Mesendoderm (in vitro differentiated cells): ENCODE measurements at regions not wholly inside any gene's neighbourhood (a gene's known extent, or its start where the extent isn't known, plus 50 kb on each side); places are given as distances from the start of the nearest gene placed in this dataset.
A peak's percentile ranks its signal among the peaks of the same experiment; 100 is the strongest.

ENCODE experiments used
- DNase-seq: peaks from one replicate; pipeline ENCODE4 v3.0.0; 2013
- H2AK5ac ChIP-seq: 2 replicates; pipeline ENCODE4 v1.6.1; 2013; ENCODE audit warnings: low read length, inconsistent platforms
- H2BK120ac ChIP-seq: 2 replicates; pipeline ENCODE4 v1.6.1; 2013; ENCODE audit warnings: low read depth, mild to moderate bottlenecking, low read length, moderate library complexity, mixed read lengths
- H2BK15ac ChIP-seq: replicated peaks from 2 replicates; pipeline ENCODE4 v1.6.1; 2013; ENCODE audit warnings: low read depth, mild to moderate bottlenecking, moderate library complexity
- H2BK5ac ChIP-seq: 2 replicates; pipeline ENCODE4 v1.6.1; 2013; ENCODE audit warnings: low read length, inconsistent platforms
- H3K18ac ChIP-seq: 2 replicates; pipeline ENCODE4 v1.6.1; 2013; ENCODE audit warnings: mild to moderate bottlenecking, low read length, mixed read lengths
- H3K23ac ChIP-seq: one replicate; pipeline ENCODE4 v1.6.1; 2013; ENCODE audit warnings: low read length
- H3K27ac ChIP-seq: 2 replicates; pipeline ENCODE4 v1.5.1; 2013; ENCODE audit warnings: low read depth, mild to moderate bottlenecking, inconsistent platforms, low read length, moderate library complexity
- H3K27me3 ChIP-seq: 2 replicates; pipeline ENCODE4 v1.6.1; 2013; ENCODE audit warnings: low read length, control low read depth, mild to moderate bottlenecking, inconsistent platforms; ENCODE audit not compliant: insufficient read depth, poor library complexity
- H3K36me3 ChIP-seq: 2 replicates; pipeline ENCODE4 v1.6.1; 2013; ENCODE audit warnings: low read length, inconsistent platforms; ENCODE audit not compliant: control insufficient read depth, insufficient read depth
- H3K4ac ChIP-seq: one replicate; pipeline ENCODE4 v1.6.1; 2013; ENCODE audit warnings: low read depth, mild to moderate bottlenecking, low read length, moderate library complexity
- H3K4me1 ChIP-seq: 2 replicates; pipeline ENCODE4 v1.6.1; 2013; ENCODE audit warnings: low read depth, low read length, inconsistent platforms; ENCODE audit not compliant: control insufficient read depth
- H3K4me2 ChIP-seq: 2 replicates; pipeline ENCODE4 v1.6.1; 2013; ENCODE audit warnings: low read length
- H3K4me3 ChIP-seq: 2 replicates; pipeline ENCODE4 v1.5.1; 2013; ENCODE audit warnings: mild to moderate bottlenecking, low read length
- H3K56ac ChIP-seq: one replicate; pipeline ENCODE4 v1.6.1; 2013; ENCODE audit warnings: low read length
- H3K79me1 ChIP-seq: 2 replicates; pipeline ENCODE4 v1.6.1; 2013; ENCODE audit warnings: low read length, inconsistent platforms
- H3K79me2 ChIP-seq: 2 replicates; pipeline ENCODE4 v1.6.1; 2013; ENCODE audit warnings: mild to moderate bottlenecking, low read length; ENCODE audit not compliant: control insufficient read depth, insufficient read depth
- H3K9ac ChIP-seq: 2 replicates; pipeline ENCODE4 v1.6.1; 2013; ENCODE audit warnings: low read length, inconsistent platforms
- H4K5ac ChIP-seq: one replicate; pipeline ENCODE4 v1.6.1; 2013; ENCODE audit warnings: low read length
- H4K8ac ChIP-seq: one replicate; pipeline ENCODE4 v1.6.1; 2013; ENCODE audit warnings: low read depth, mild to moderate bottlenecking, control low read depth, low read length, moderate library complexity
- WGBS: extraction: QIAGEN DNeasy Blood & Tissue Kit; methylation state at CpG from one replicate; pipeline ENCODE4 v1.1.7; 2013; ENCODE audit warnings: low lambda C conversion rate, missing lambda C conversion rate; ENCODE audit not compliant: insufficient coverage; ENCODE audit errors: extremely low coverage; 5-methylcytosine and 5-hydroxymethylcytosine counted together

- Histone ChIP-seq H3K27me3 (peaks cover 40% of the 10 kb centered on the region), H2BK15ac (no peak overlapping the region)
These were observed 600.7 kb upstream of the SGCD start for GRCh38 chr5:155726267-155726666.

GRCh38 chr5:155727512-155728145, 599.3 kb upstream of the SGCD start:
- peak; percentile 20 for DNase-seq
- Histone ChIP-seq H3K36me3 (no peaks in the 10 kb centered on the region), H3K4me1 (no peaks in the 10 kb centered on the region), H2BK5ac (no peak overlapping the region), H3K79me1 (no peaks in the 10 kb centered on the region), H2AK5ac (no peak overlapping the region), H4K5ac (no peak overlapping the region), H3K27ac (no peak overlapping the region), H3K56ac (no peak overlapping the region), H3K18ac (no peak overlapping the region), H3K23ac (no peak overlapping the region), H2BK120ac (no peak overlapping the region), H3K4me2 (peak overlapping the region; percentile 71), H3K4me3 (no peak overlapping the region), H3K9ac (no peak overlapping the region), H4K8ac (no peak overlapping the region), H2BK15ac (no peak overlapping the region), H3K4ac (no peak overlapping the region), H3K27me3 (peaks cover 54% of the 10 kb centered on the region), H3K79me2 (no peaks in the 10 kb centered on the region)
- WGBS = no CpG with 5 or more reads among the region's 36 CpGs

More at GRCh38 chr5:155726267-155726666, 600.7 kb upstream of the SGCD start:
- H3K4me1 ChIP-seq = no peaks in the 10 kb centered on the region
- H3K4me2 ChIP-seq = no peak overlapping the region
- H4K8ac ChIP-seq = no peak overlapping the region
- H3K79me1 ChIP-seq = no peaks in the 10 kb centered on the region
- DNase-seq = peak; percentile 57
- H3K4me3 ChIP-seq = no peak overlapping the region
- no peak overlapping the region for H3K27ac ChIP-seq
- no peak overlapping the region for H2BK5ac ChIP-seq
- H3K79me2 ChIP-seq = no peaks in the 10 kb centered on the region
- H3K36me3 ChIP-seq = no peaks in the 10 kb centered on the region
- H3K56ac ChIP-seq = no peak overlapping the region
- no peak overlapping the region for H3K23ac ChIP-seq
- no peak overlapping the region for H3K4ac ChIP-seq
- no CpG with 5 or more reads among the region's 8 CpGs for WGBS
- no peak overlapping the region for H3K9ac ChIP-seq
- H4K5ac ChIP-seq = no peak overlapping the region
- no peak overlapping the region for H2BK120ac ChIP-seq
- no peak overlapping the region for H2AK5ac ChIP-seq
- H3K18ac ChIP-seq = no peak overlapping the region

GRCh38 chr5:155728146-155728856, 598.7 kb upstream of the SGCD start:
- no peaks in the 10 kb centered on the region for H3K79me2 ChIP-seq
- H3K4me1 ChIP-seq = no peaks in the 10 kb centered on the region
- no peak overlapping the region for H3K4ac ChIP-seq
- no peak overlapping the region for H3K18ac ChIP-seq
- DNase-seq = peak; percentile 73
- no peak overlapping the region for H3K27ac ChIP-seq
- peak overlapping the region; percentile 71 for H3K4me2 ChIP-seq
- H3K9ac ChIP-seq = no peak overlapping the region
- H3K36me3 ChIP-seq = no peaks in the 10 kb centered on the region
- no peak overlapping the region for H2BK120ac ChIP-seq
- H3K56ac ChIP-seq = no peak overlapping the region
- H4K8ac ChIP-seq = no peak overlapping the region
- H3K79me1 ChIP-seq = no peaks in the 10 kb centered on the region
- peak overlapping the region; percentile 13 for H3K4me3 ChIP-seq
- no peak overlapping the region for H4K5ac ChIP-seq
- no peak overlapping the region for H3K23ac ChIP-seq
- no CpG with 5 or more reads among the region's 83 CpGs for WGBS
- no peak overlapping the region for H2AK5ac ChIP-seq
- no peak overlapping the region for H2BK5ac ChIP-seq
- H3K27me3 ChIP-seq = peaks cover 57% of the 10 kb centered on the region
- no peak overlapping the region for H2BK15ac ChIP-seq

GRCh38 chr5:155728857-155729683, 597.9 kb upstream of the SGCD start:
- Histone ChIP-seq H3K23ac (no peak overlapping the region), H3K79me1 (no peaks in the 10 kb centered on the region), H2AK5ac (no peak overlapping the region), H3K18ac (no peak overlapping the region), H3K4me1 (no peaks in the 10 kb centered on the region), H4K8ac (no peak overlapping the region), H3K36me3 (no peaks in the 10 kb centered on the region), H2BK15ac (no peak overlapping the region), H3K27ac (no peak overlapping the region), H3K4me2 (peak overlapping the region; percentile 71), H4K5ac (no peak overlapping the region), H3K4ac (no peak overlapping the region), H2BK5ac (no peak overlapping the region), H3K9ac (no peak overlapping the region), H3K79me2 (no peaks in the 10 kb centered on the region), H2BK120ac (no peak overlapping the region), H3K56ac (peak overlapping the region; percentile 22), H3K27me3 (peaks cover 57% of the 10 kb centered on the region), H3K4me3 (no peak overlapping the region)
- WGBS = no CpG with 5 or more reads among the region's 54 CpGs
- DNase-seq = peak; percentile 52

- Histone ChIP-seq H3K79me2 (no peaks in the 10 kb centered on the region), H3K79me1 (no peaks in the 10 kb centered on the region), H2AK5ac (no peak overlapping the region), H4K8ac (no peak overlapping the region), H3K4me3 (no peak overlapping the region), H2BK120ac (no peak overlapping the region), H3K4ac (no peak overlapping the region), H2BK5ac (no peak overlapping the region), H3K4me2 (no peak overlapping the region), H3K23ac (no peak overlapping the region), H4K5ac (no peak overlapping the region), H3K18ac (no peak overlapping the region), H3K36me3 (no peaks in the 10 kb centered on the region), H3K56ac (no peak overlapping the region), H3K4me1 (no peaks in the 10 kb centered on the region), H3K27me3 (peaks cover 57% of the 10 kb centered on the region), H3K9ac (no peak overlapping the region), H2BK15ac (no peak overlapping the region), H3K27ac (no peak overlapping the region)
- no CpG with 5 or more reads among the region's 13 CpGs for WGBS
- DNase-seq = peak; percentile 14
These were observed 597.3 kb upstream of the SGCD start for GRCh38 chr5:155729684-155730059.
